ENCODE measurements at regions not wholly inside any gene's neighbourhood (a gene's known extent, or its start where the extent isn't known, plus 50 kb on each side); places are given as distances from the start of the nearest gene placed in this dataset.
"Not testable (repeated sequence)": the region's sequence is repeated elsewhere in the genome, so short reads cannot be mapped to it uniquely, and the experiment has no call there.

- not testable (repeated sequence) for H3K4me1 ChIP-seq (ENCODE audit: control insufficient read depth, low read depth, low read length); H3K27me3 ChIP-seq (ENCODE audit: control insufficient read depth, insufficient read depth, low read length); H3K9me3 ChIP-seq (ENCODE audit: control insufficient read depth, low read depth, low read length); H3K9ac ChIP-seq (ENCODE audit: low read length); H3K27ac ChIP-seq (ENCODE audit: low read length); H3K4me3 ChIP-seq (ENCODE audit: low read length); H3K36me3 ChIP-seq (ENCODE audit: control insufficient read depth, low read depth, low read length)
These were observed 2953.6 kb upstream of the TEKT4 start for GRCh38 chr2:91917602-91918001.

Measured in iPS-18a (cell line).